Coronary artery (tissue), 2 donors: ENCODE measurements at regions not wholly inside any gene's neighbourhood (a gene's known extent, or its start where the extent isn't known, plus 50 kb on each side); places are given as distances from the start of the nearest gene placed in this dataset.

Experiments used
- DNase-seq: peaks from one replicate; pipeline ENCODE4 v3.0.0-alpha.2; 2017; ENCODE audit warnings: low spot score
- H3K27ac ChIP-seq, 2 donors: fragments of 200-600 bp; sonication (generic); one replicate each; pipeline ENCODE4 v1.5.1; 2016 to 2019
- H3K4me3 ChIP-seq: fragments of 200-600 bp; sonication (generic); 2 replicates; pipeline ENCODE4 v1.5.1; 2016; ENCODE audit warnings: mild to moderate bottlenecking, moderate library complexity
- TF ChIP-seq, protein P1 (sequence below): fragments of 200-600 bp; sonication (generic); IDR thresholded peaks from one replicate; pipeline ENCODE4 v1.5.1; 2019; ENCODE audit warnings: antibody characterized with exemption

GRCh38 chr6:170067923-170068360, 222.9 kb downstream of the DLL1 start:
- Histone ChIP-seq H3K27ac (no peak overlapping the region), H3K4me3 (no peak overlapping the region)
- TF ChIP-seq, protein P1, sequence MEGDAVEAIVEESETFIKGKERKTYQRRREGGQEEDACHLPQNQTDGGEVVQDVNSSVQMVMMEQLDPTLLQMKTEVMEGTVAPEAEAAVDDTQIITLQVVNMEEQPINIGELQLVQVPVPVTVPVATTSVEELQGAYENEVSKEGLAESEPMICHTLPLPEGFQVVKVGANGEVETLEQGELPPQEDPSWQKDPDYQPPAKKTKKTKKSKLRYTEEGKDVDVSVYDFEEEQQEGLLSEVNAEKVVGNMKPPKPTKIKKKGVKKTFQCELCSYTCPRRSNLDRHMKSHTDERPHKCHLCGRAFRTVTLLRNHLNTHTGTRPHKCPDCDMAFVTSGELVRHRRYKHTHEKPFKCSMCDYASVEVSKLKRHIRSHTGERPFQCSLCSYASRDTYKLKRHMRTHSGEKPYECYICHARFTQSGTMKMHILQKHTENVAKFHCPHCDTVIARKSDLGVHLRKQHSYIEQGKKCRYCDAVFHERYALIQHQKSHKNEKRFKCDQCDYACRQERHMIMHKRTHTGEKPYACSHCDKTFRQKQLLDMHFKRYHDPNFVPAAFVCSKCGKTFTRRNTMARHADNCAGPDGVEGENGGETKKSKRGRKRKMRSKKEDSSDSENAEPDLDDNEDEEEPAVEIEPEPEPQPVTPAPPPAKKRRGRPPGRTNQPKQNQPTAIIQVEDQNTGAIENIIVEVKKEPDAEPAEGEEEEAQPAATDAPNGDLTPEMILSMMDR: no peak
- DNase-seq: peak; percentile 52

DNA sequence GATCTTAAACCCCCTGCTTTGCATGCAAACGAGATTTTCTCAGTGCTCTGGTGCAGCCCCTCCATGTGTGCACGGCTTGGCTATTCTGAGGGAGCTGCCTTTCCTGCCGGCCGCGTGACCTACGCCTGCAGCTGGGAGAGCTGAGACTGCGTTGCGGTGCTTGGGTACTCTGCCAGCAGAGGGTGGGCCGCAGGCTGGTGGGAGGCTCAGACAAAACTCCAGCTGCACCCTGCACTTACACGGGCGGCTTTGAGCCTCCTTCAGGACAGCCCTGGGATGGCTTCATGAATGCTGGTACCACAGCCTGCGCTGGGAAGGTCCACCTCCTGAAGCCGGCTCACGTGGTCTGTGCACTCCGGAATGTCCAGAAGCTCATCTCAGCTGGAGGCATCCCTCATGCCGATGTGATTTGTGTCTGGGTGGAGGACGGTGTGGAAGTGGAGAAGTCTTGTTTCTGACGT, 223.7 kb downstream of the DLL1 start:
- TF ChIP-seq, protein P1: no peak
- Histone ChIP-seq H3K27ac (no peak overlapping the region), H3K4me3 (no peak overlapping the region)
- DNase-seq: peak; percentile 62

- H3K4me3 ChIP-seq: no peak overlapping the region
- TF ChIP-seq, protein P1: no peak
- no peak overlapping the region for H3K27ac ChIP-seq
- DNase-seq: peak; percentile 49
These were observed 224.2 kb downstream of the DLL1 start for GRCh38 chr6:170066679-170067078.

GRCh38 chr6:170063851-170064602, 226.9 kb downstream of the DLL1 start:
- peak; percentile 60 for DNase-seq
- no peak overlapping the region for H3K27ac ChIP-seq
- no peak overlapping the region for H3K4me3 ChIP-seq
- TF ChIP-seq, protein P1: no peak

DNA sequence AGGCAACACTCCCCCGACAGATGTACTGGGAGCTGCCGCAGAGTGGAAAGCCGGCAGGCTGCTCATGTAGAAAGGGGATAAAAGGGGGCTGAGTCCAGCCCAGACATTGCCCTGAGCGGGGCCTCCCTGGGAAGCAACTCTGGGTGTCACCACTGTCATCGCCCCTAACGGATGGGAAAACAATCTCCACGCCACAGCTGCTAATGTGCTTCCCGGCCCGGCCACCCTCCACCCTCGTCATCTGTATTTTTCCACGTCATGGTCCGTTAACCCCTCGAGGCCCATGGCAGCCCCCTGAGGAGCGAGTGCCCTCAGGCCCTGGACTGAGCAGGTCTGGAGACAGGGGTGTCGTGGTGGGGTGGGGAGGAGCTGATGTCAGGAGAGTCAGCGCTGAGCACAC, 227.4 kb downstream of the DLL1 start:
- DNase-seq: peak; percentile 64
- TF ChIP-seq, protein P1: no peak
- Histone ChIP-seq H3K27ac (no peak overlapping the region), H3K4me3 (no peak overlapping the region)

DNA sequence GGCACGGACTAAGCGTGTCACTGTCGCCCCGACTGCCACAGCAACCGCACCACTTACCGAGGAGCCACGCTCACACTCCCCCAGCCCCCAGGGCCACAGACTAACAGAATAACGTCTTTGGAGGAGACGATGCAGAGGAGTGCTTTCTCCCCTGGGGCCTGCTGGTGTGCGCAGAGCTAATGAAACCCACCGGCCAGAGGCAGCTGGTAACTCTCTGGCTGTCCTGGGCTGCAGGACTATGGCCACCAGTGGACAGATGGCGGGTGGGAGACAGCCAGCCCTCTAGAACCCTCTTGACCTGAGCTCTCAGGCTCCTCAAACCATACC, 228.0 kb downstream of the DLL1 start:
- Histone ChIP-seq H3K4me3 (no peak overlapping the region), H3K27ac (no peak overlapping the region)
- peak; percentile 68 for DNase-seq
- TF ChIP-seq, protein P1: no peak
